ENCODE measurements at regions not wholly inside any gene's neighbourhood (a gene's known extent, or its start where the extent isn't known, plus 50 kb on each side); places are given as distances from the start of the nearest gene placed in this dataset.

- TF ChIP-seq, protein P1, sequence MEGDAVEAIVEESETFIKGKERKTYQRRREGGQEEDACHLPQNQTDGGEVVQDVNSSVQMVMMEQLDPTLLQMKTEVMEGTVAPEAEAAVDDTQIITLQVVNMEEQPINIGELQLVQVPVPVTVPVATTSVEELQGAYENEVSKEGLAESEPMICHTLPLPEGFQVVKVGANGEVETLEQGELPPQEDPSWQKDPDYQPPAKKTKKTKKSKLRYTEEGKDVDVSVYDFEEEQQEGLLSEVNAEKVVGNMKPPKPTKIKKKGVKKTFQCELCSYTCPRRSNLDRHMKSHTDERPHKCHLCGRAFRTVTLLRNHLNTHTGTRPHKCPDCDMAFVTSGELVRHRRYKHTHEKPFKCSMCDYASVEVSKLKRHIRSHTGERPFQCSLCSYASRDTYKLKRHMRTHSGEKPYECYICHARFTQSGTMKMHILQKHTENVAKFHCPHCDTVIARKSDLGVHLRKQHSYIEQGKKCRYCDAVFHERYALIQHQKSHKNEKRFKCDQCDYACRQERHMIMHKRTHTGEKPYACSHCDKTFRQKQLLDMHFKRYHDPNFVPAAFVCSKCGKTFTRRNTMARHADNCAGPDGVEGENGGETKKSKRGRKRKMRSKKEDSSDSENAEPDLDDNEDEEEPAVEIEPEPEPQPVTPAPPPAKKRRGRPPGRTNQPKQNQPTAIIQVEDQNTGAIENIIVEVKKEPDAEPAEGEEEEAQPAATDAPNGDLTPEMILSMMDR (IDR thresholded peaks at IDR 0.05): no peak
- Histone ChIP-seq H3K36me3 (no peaks in the 10 kb centered on the region), H3K27me3 (no peaks in the 10 kb centered on the region), H3K4me3 (no peak overlapping the region), H3K9me3 (no peaks in the 10 kb centered on the region), H3K27ac (no peak overlapping the region), H3K4me1 (no peaks in the 10 kb centered on the region)
- DNase-seq (ENCODE audit: low spot score): no peak
Observed at GRCh38 chr20:22472447-22473100, 111.8 kb downstream of the FOXA2 start.

DNA sequence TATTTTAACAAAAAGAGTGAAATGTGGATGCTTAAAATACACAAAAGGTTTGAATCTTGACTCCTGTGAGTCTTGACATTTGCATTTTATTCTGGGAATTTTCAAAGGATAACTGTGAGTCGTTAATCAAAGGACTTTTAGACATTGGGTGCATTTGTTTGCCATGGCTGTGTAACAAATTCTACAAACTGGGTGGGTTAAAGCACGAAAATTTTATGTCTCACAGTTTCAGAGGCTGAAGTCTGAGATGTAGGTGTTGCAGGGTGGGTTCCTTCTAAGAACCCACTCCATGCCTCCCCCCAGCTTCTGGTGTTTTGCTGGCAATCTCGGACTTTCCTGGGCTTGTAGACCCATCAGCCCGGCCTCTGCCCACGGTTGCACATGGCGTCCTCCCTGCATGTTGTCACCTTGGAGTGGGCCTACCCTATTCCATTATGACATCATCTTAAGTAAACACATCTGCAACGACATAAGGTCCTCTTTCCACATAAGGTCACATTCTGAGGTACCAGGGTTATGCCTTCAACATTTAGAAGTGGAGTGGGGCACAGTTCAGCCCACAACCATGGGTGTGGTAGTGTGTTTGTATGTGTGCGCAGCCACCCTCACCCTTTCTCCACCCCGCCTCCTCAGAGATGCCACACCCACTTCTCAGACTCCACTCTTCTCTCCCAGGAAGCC is 113.1 kb downstream of the FOXA2 start:
- Histone ChIP-seq H3K27ac (no peak overlapping the region), H3K27me3 (no peaks in the 10 kb centered on the region), H3K36me3 (no peaks in the 10 kb centered on the region), H3K9me3 (no peaks in the 10 kb centered on the region), H3K4me3 (no peak overlapping the region), H3K4me1 (no peaks in the 10 kb centered on the region)
- DNase-seq (ENCODE audit: low spot score): no peak
- TF ChIP-seq, protein P1 (IDR thresholded peaks at IDR 0.05): no peak

DNA sequence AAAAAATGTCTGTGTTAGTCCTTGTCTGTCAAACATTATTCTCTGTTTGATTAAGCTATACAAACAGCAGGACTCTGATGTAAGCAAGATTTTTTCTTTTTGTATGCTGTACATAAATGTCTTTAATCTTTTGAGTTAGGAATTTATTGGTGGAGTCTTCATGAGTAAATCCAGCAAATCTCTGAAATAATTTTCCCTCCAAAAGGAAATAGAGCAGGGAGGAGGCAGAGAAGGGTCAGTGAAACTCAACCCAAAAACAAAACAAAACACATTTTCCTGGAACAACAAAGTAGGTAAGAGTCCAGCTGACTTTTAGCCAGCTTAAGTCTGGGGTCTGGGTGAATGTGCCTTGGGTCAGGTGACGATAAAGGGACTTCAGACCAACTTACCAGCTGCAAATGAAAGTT is 113.7 kb downstream of the FOXA2 start:
- TF ChIP-seq, protein P1 (IDR thresholded peaks at IDR 0.05): no peak
- no peak for DNase-seq (ENCODE audit: low spot score)

DNA sequence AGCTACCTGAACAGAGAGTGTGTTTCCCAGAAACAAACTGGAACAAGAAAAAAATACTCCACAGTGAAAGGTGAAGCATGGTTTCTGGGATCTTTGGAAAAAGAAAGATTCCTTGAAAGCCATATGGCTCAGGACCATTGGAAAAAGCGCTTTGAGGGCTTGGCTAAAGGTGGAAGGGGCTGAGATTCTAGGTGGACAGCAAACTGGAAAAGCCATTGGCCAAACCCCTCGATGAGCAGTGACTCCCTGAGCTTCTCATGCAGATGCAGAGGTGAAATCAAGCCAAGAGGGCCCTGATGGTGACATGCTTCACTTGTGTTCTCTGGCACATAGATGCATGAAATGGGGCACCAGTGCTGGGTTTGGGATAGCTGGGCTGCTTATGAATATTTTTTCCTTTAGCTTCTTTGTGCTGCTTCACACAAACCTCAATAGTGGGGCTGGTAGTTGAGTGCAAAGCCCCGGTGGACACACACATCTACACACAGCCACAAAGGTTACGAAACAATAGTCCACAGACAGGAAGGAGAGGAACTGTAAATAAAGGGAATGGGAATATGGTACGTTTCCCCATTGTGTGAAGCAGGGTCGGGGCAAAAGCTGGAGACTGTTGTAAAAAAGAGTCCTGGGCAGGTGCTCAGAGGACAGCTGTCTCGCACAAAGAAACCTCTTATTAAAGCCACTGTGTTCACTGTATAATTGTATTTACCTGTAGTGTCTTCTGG is 117.8 kb downstream of the FOXA2 start:
- H3K4me1 ChIP-seq: no peaks in the 10 kb centered on the region
- no peak overlapping the region for H3K27ac ChIP-seq
- H3K36me3 ChIP-seq: no peaks in the 10 kb centered on the region
- no peak overlapping the region for H3K4me3 ChIP-seq
- TF ChIP-seq, protein P1 (IDR thresholded peaks at IDR 0.05): no peak
- H3K9me3 ChIP-seq: no peaks in the 10 kb centered on the region
- no peaks in the 10 kb centered on the region for H3K27me3 ChIP-seq
- DNase-seq (ENCODE audit: low spot score): no peak

More for the DNA sequence above, 113.7 kb downstream of the FOXA2 start:
- Histone ChIP-seq H3K27me3 (no peaks in the 10 kb centered on the region), H3K4me1 (no peaks in the 10 kb centered on the region), H3K9me3 (no peaks in the 10 kb centered on the region), H3K27ac (no peak overlapping the region), H3K36me3 (no peaks in the 10 kb centered on the region), H3K4me3 (no peak overlapping the region)

GRCh38 chr20:22465622-22466446 is 118.5 kb downstream of the FOXA2 start:
- H3K36me3 ChIP-seq: no peaks in the 10 kb centered on the region
- TF ChIP-seq, protein P1 (IDR thresholded peaks at IDR 0.05): no peak

More at GRCh38 chr20:22465622-22466446, 118.5 kb downstream of the FOXA2 start:
- Histone ChIP-seq H3K4me3 (no peak overlapping the region), H3K27me3 (no peaks in the 10 kb centered on the region), H3K4me1 (no peaks in the 10 kb centered on the region), H3K9me3 (no peaks in the 10 kb centered on the region), H3K27ac (no peak overlapping the region)
- no peak for DNase-seq (ENCODE audit: low spot score)
